Suprapubic skin (tissue), 4 donors: ENCODE measurements at regions not wholly inside any gene's neighbourhood (a gene's known extent, or its start where the extent isn't known, plus 50 kb on each side); places are given as distances from the start of the nearest gene placed in this dataset.

Experiments used
- POLR2A ChIP-seq, 2 donors: fragments of 450-650 bp; IDR thresholded peaks; one replicate each; pipeline ENCODE4 v1.6.1; 2017; ENCODE audit warnings: antibody characterized with exemption in 2 of 2, mild to moderate bottlenecking in 2 of 2, moderate library complexity in 2 of 2
- POLR2AphosphoS5 ChIP-seq, 3 donors: sonication (generic); formaldehyde crosslinking; IDR thresholded peaks; one replicate each; pipeline ENCODE4 v1.6.1; 2017; ENCODE audit warnings: antibody characterized with exemption in 3 of 3
- TF ChIP-seq, protein P1 (sequence below), 2 donors: fragments of 200-600 bp in 1 of 2; fragments of 450-650 bp in 1 of 2; sonication (generic) in 1 of 2; IDR thresholded peaks; one replicate each; pipeline ENCODE4 v1.5.1; 2016 to 2019; ENCODE audit warnings: antibody characterized with exemption in 2 of 2, mild to moderate bottlenecking in 1 of 2, moderate library complexity in 1 of 2

DNA sequence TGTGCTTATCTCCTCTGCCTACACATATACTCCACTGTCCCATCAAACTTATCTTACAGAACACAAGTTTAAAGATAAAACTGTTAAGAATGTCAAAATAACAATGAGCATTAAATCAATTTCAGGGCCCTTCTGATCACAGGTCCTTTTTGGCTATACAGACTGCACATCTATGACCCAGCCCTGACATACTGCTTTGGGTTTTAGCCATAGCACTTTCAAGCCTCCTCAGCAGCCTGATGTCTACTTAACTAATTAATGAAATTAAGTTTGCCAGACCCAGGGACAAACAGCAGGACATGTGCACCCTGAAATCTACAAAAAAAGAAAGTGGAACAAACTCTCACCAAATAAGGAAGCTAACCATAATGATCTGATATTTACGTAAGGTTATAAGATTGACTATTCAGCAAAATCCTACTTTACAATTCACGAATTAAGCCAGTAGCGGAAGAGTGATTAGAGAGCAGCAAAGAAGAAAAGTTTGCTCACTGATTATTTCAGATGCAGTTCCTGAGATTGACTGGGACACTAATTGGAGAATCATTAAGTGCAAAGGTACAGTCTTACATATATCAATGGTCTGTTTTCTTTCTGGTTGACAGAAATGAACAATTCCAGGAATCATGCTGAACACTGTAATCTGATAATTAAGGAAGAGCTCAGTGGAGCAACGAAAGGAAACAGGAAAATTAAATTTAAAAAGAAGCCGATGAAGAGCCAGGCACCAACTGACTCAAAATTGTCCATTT, 669.3 kb upstream of the LRRN3 start:
- TF ChIP-seq POLR2A (IDR thresholded peaks at IDR 0.05), result no peak
- TF ChIP-seq, protein P1, sequence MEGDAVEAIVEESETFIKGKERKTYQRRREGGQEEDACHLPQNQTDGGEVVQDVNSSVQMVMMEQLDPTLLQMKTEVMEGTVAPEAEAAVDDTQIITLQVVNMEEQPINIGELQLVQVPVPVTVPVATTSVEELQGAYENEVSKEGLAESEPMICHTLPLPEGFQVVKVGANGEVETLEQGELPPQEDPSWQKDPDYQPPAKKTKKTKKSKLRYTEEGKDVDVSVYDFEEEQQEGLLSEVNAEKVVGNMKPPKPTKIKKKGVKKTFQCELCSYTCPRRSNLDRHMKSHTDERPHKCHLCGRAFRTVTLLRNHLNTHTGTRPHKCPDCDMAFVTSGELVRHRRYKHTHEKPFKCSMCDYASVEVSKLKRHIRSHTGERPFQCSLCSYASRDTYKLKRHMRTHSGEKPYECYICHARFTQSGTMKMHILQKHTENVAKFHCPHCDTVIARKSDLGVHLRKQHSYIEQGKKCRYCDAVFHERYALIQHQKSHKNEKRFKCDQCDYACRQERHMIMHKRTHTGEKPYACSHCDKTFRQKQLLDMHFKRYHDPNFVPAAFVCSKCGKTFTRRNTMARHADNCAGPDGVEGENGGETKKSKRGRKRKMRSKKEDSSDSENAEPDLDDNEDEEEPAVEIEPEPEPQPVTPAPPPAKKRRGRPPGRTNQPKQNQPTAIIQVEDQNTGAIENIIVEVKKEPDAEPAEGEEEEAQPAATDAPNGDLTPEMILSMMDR (IDR thresholded peaks at IDR 0.05), result no peak
- TF ChIP-seq POLR2AphosphoS5 (IDR thresholded peaks at IDR 0.05), result no peak
